ENCODE measurements at regions not wholly inside any gene's neighbourhood (a gene's known extent, or its start where the extent isn't known, plus 50 kb on each side); places are given as distances from the start of the nearest gene placed in this dataset.
A peak's percentile ranks its signal among the peaks of the same experiment; 100 is the strongest.

DNA sequence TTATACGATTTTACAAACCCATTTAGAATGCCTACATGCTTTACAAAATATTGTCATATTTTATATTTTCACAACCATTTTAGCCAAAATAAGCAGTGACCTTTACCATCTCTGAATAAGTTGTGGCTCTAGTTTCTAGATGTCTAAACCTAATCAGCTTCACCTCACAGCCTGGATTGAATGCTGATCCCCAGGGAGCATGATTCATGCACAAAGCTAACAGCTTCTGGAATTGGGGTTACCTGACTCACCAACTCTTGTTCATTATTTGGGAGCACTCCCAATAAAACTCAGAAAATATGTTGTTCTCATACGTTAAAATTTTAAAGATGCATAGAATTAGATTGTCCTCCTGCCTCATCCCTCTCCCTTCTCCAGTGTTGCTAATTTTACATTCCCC is 611.7 kb upstream of the NETO1 start:
- H3K27me3 ChIP-seq (ENCODE audit: control insufficient read depth, insufficient read depth, low read length) = no peaks in the 10 kb centered on the region
- H3K36me3 ChIP-seq (replicated peaks; ENCODE audit: control insufficient read depth, insufficient read depth, low read length) = no peaks in the 10 kb centered on the region
- DNase-seq = no peak
- H3K4me3 ChIP-seq (ENCODE audit: insufficient read depth, low read depth, low read length) = no peak overlapping the region

GRCh38 chr18:73478191-73478590 is 610.4 kb upstream of the NETO1 start:
- no peak for DNase-seq
- Histone ChIP-seq H3K36me3 (replicated peaks; ENCODE audit: control insufficient read depth, insufficient read depth, low read length) (no peaks in the 10 kb centered on the region), H3K27me3 (ENCODE audit: control insufficient read depth, insufficient read depth, low read length) (no peaks in the 10 kb centered on the region), H3K4me3 (ENCODE audit: insufficient read depth, low read depth, low read length) (no peak overlapping the region)

- DNase-seq = no peak
- Histone ChIP-seq H3K4me3 (ENCODE audit: insufficient read depth, low read depth, low read length) (no peak overlapping the region), H3K36me3 (replicated peaks; ENCODE audit: control insufficient read depth, insufficient read depth, low read length) (no peaks in the 10 kb centered on the region), H3K27me3 (ENCODE audit: control insufficient read depth, insufficient read depth, low read length) (no peaks in the 10 kb centered on the region)
These were observed 608.2 kb upstream of the NETO1 start for GRCh38 chr18:73476031-73476430.

DNA sequence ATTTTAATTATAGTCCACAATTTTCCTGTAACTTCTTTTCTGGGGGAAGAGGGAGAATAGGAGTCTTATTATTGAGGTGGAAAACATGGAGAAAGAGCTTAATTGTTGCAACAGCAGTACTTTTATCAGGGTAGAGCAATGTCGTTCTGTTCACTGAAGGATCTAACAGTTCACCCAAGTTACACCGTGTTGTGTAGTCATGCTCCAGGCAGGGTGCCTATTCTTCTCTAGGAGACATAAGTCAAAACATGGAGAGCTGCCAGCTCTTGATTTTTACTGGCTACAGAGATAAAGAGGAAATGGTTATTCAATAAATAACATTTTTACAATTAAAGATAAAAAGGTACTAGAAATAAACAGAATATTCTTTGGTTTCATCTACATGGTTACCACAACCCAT is 594.3 kb upstream of the NETO1 start:
- no peak for DNase-seq
- Histone ChIP-seq H3K27me3 (ENCODE audit: control insufficient read depth, insufficient read depth, low read length) (no peaks in the 10 kb centered on the region), H3K36me3 (replicated peaks; ENCODE audit: control insufficient read depth, insufficient read depth, low read length) (no peaks in the 10 kb centered on the region), H3K4me3 (ENCODE audit: insufficient read depth, low read depth, low read length) (no peak overlapping the region)

- no peaks in the 10 kb centered on the region for H3K27me3 ChIP-seq (ENCODE audit: control insufficient read depth, insufficient read depth, low read length)
- no peak for DNase-seq
- no peaks in the 10 kb centered on the region for H3K36me3 ChIP-seq (replicated peaks; ENCODE audit: control insufficient read depth, insufficient read depth, low read length)
- H3K4me3 ChIP-seq (ENCODE audit: insufficient read depth, low read depth, low read length) = no peak overlapping the region
These were observed 593.9 kb upstream of the NETO1 start for GRCh38 chr18:73461780-73462059.

GRCh38 chr18:73461038-73461779 is 593.4 kb upstream of the NETO1 start:
- no peak for DNase-seq
- Histone ChIP-seq H3K4me3 (ENCODE audit: insufficient read depth, low read depth, low read length) (no peak overlapping the region), H3K36me3 (replicated peaks; ENCODE audit: control insufficient read depth, insufficient read depth, low read length) (no peaks in the 10 kb centered on the region), H3K27me3 (ENCODE audit: control insufficient read depth, insufficient read depth, low read length) (no peaks in the 10 kb centered on the region)

DNA sequence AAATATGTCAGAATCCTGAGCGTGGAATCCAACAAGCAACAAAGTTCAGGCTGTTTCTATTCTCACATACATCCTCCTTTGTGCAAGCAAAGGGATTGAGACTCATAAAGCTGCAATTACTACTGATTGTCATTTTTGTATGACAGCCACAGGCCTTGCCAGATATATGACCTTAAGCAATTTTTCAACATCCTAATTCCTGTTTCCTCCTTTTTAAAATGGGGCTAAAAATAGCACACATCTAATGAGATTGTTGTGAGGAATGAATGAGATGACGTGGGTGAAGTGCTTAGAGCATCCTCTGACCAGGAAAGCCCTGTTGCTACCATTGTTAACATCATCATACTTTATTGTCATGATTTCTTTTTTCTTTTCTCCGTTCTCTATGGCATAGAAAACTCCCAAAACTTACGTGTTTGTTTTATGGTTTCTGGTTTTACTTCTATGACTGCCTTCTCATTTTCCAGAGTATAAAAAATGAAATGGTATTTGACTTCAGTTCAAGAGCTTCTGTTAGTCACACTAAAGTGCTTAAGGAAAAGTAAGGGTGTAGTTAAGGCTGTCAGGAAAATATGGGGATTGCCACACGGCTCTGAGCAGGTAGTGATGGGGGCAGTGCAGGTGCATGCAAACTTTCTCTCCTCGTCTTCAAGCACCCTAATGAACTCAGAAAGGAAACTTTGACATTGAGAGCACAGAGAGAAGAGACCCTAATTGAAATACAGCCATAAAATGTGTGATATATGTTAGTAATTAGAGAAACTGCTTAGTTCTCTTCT is 590.6 kb upstream of the NETO1 start:
- DNase-seq = no peak
- no peak overlapping the region for H3K4me3 ChIP-seq (ENCODE audit: insufficient read depth, low read depth, low read length)
- H3K36me3 ChIP-seq (replicated peaks; ENCODE audit: control insufficient read depth, insufficient read depth, low read length) = no peaks in the 10 kb centered on the region
- no peaks in the 10 kb centered on the region for H3K27me3 ChIP-seq (ENCODE audit: control insufficient read depth, insufficient read depth, low read length)

GRCh38 chr18:73456643-73457042 is 588.9 kb upstream of the NETO1 start:
- Histone ChIP-seq H3K27me3 (ENCODE audit: control insufficient read depth, insufficient read depth, low read length) (no peaks in the 10 kb centered on the region), H3K36me3 (replicated peaks; ENCODE audit: control insufficient read depth, insufficient read depth, low read length) (no peaks in the 10 kb centered on the region), H3K4me3 (ENCODE audit: insufficient read depth, low read depth, low read length) (no peak overlapping the region)
- DNase-seq = no peak

- no peak for DNase-seq
- Histone ChIP-seq H3K4me3 (ENCODE audit: insufficient read depth, low read depth, low read length) (no peak overlapping the region), H3K27me3 (ENCODE audit: control insufficient read depth, insufficient read depth, low read length) (no peaks in the 10 kb centered on the region), H3K36me3 (replicated peaks; ENCODE audit: control insufficient read depth, insufficient read depth, low read length) (no peaks in the 10 kb centered on the region)
These were observed 585.1 kb upstream of the NETO1 start for GRCh38 chr18:73452866-73453265.

DNA sequence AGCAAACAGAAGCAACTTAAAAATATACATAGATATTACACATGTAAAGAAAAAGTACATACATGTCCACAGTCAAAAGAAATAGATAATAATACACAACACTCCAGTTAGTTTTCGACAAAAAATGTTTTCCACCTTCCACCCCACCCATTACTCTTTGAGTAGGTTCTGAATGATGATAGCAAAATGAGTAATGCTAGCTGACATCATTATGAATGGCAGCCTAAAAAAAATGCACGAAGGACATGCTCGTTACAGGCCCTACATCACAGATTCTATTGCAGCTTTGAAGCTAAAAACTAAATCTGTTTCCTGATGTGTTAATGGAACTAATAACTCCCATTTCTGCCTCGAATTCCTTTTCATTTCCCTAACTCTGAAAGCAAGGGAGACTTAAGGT is 578.7 kb upstream of the NETO1 start:
- no peaks in the 10 kb centered on the region for H3K27me3 ChIP-seq (ENCODE audit: control insufficient read depth, insufficient read depth, low read length)
- no peak for DNase-seq

DNA sequence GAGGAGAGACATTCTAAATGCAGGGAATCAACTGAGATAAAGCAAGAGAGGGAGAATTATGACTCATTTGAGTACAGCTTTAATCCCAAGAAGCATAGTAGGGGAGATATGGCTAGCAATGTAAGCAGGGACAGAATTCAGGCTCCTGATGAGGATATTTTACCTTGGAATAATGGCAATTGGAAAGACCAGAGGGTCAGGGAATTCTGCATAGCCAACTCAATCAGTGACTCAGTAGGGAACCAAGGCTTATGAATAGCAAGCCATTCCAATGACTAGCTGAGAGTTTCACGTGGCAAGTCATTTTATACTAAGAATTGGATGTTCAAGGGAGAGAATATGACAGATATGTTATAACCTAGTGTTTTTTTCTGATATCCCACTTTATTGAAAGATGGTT is 563.8 kb upstream of the NETO1 start:
- no peaks in the 10 kb centered on the region for H3K36me3 ChIP-seq (replicated peaks; ENCODE audit: control insufficient read depth, insufficient read depth, low read length)
- no peak overlapping the region for H3K4me3 ChIP-seq (ENCODE audit: insufficient read depth, low read depth, low read length)
- DNase-seq = peak; percentile 5
- H3K27me3 ChIP-seq (ENCODE audit: control insufficient read depth, insufficient read depth, low read length) = no peaks in the 10 kb centered on the region

More for the DNA sequence above, 578.7 kb upstream of the NETO1 start:
- H3K4me3 ChIP-seq (ENCODE audit: insufficient read depth, low read depth, low read length) = no peak overlapping the region
- no peaks in the 10 kb centered on the region for H3K36me3 ChIP-seq (replicated peaks; ENCODE audit: control insufficient read depth, insufficient read depth, low read length)

DNA sequence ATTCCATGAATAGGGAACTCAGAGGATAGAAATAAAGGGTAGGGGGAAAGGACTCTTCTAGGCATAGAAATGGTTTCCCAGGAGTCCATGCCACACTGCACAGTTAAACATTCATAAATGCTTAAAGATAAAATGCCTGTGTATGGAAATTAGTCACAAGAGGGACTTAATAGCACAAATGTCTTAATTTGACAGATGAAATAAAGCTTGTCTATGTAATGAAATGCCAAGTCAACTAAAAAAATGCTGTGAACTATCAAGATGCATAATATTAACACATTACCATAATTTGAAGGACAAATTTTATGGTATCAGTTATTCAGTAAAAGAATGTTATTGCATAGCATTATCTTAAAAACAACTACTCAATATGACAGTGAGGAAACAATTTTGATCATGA is 553.2 kb upstream of the NETO1 start:
- H3K36me3 ChIP-seq (replicated peaks; ENCODE audit: control insufficient read depth, insufficient read depth, low read length) = no peaks in the 10 kb centered on the region
- DNase-seq = no peak
- no peaks in the 10 kb centered on the region for H3K27me3 ChIP-seq (ENCODE audit: control insufficient read depth, insufficient read depth, low read length)
- H3K4me3 ChIP-seq (ENCODE audit: insufficient read depth, low read depth, low read length) = no peak overlapping the region

DNA sequence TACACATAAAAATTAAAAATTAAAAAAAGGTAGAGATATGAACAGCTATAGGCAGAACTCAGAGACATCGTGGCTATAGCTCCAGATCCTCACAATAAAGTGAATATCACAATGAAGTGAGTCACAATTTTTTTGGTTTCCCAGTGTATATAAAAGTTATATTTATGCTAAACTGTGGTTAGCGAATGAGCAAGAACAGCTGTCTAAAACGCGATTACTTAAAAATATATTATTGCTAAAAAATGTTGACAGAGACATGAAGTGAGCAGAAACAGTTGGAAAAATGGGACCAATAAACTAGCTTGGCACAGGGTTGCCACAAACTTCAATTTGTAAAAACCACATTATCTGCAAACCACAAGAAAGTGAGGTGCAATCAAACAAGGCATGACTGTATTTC is 551.7 kb upstream of the NETO1 start:
- no peak overlapping the region for H3K4me3 ChIP-seq (ENCODE audit: insufficient read depth, low read depth, low read length)
- DNase-seq = no peak
- no peaks in the 10 kb centered on the region for H3K36me3 ChIP-seq (replicated peaks; ENCODE audit: control insufficient read depth, insufficient read depth, low read length)
- H3K27me3 ChIP-seq (ENCODE audit: control insufficient read depth, insufficient read depth, low read length) = no peaks in the 10 kb centered on the region

- H3K4me3 ChIP-seq (ENCODE audit: insufficient read depth, low read depth, low read length) = no peak overlapping the region
- no peak for DNase-seq
These were observed 546.8 kb upstream of the NETO1 start for GRCh38 chr18:73414598-73414997.

DNA sequence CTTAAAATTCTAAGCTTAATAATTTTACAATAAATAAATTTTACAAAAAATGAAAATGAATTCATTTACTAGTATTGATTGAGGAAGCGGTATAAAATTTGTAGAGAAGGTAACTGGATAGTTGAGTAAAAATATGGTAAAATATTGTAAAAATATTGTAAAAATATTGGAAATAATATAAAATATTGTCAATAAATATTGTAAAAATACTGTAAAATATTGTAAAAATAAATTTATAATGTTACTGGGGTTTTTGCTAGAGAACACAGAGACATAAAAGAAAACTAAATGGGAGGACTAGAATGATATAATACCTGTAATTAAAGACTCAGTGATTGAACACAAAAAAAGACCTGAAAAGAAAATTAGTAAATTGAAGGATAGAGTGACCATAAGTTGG is 546.3 kb upstream of the NETO1 start:
- H3K27me3 ChIP-seq (ENCODE audit: control insufficient read depth, insufficient read depth, low read length) = no peaks in the 10 kb centered on the region
- no peaks in the 10 kb centered on the region for H3K36me3 ChIP-seq (replicated peaks; ENCODE audit: control insufficient read depth, insufficient read depth, low read length)
- DNase-seq = no peak
- H3K4me3 ChIP-seq (ENCODE audit: insufficient read depth, low read depth, low read length) = no peak overlapping the region

More at GRCh38 chr18:73414598-73414997, 546.8 kb upstream of the NETO1 start:
- no peaks in the 10 kb centered on the region for H3K36me3 ChIP-seq (replicated peaks; ENCODE audit: control insufficient read depth, insufficient read depth, low read length)
- no peaks in the 10 kb centered on the region for H3K27me3 ChIP-seq (ENCODE audit: control insufficient read depth, insufficient read depth, low read length)
